Right ventricle myocardium inferior (tissue), 1 donor: ENCODE measurements at regions not wholly inside any gene's neighbourhood (a gene's known extent, or its start where the extent isn't known, plus 50 kb on each side); places are given as distances from the start of the nearest gene placed in this dataset.
A peak's percentile ranks its signal among the peaks of the same experiment; 100 is the strongest.
"Not testable (repeated sequence)": the region's sequence is repeated elsewhere in the genome, so short reads cannot be mapped to it uniquely, and the experiment has no call there.

Experiments used
- ATAC-seq: fragments of 200-7000 bp; cut with Tn5 transposase; one replicate; pipeline ENCODE4 v1.9.1; 2020; ENCODE audit warnings: mild to moderate bottlenecking, moderate library complexity
- DNase-seq: peaks from one replicate; pipeline ENCODE4 v3.0.0; 2021; ENCODE audit errors: missing footprints
- intact Hi-C: fragments of 100-400 bp; cut with DNase I; formaldehyde crosslinking; loops from one replicate; pipeline ENCODE4 v1.11.0; 2022
- donor health status: DM: no; HTN: yes; CAD: no; lungs with severe emphysema.

GRCh38 chrX:35380808-35381700 lies 417.1 kb upstream of the MAGEB16 start:
- no peak for ATAC-seq
- DNase-seq, result no peak
- intact Hi-C loops, result no loop called here

- intact Hi-C loops, DNase-seq, ATAC-seq: not testable (repeated sequence)
Observed at GRCh38 chrX:35381709-35382108, 416.4 kb upstream of the MAGEB16 start.

GRCh38 chrX:35382966-35383365 lies 415.2 kb upstream of the MAGEB16 start:
- intact Hi-C loops, result no loop called here
- ATAC-seq, result no peak
- DNase-seq, result no peak

- intact Hi-C loops, result no loop called here
- DNase-seq (no peak), ATAC-seq (no peak)
Observed at GRCh38 chrX:35392232-35392631, 405.9 kb upstream of the MAGEB16 start.

GRCh38 chrX:35406386-35406785 lies 391.8 kb upstream of the MAGEB16 start:
- intact Hi-C loops, result no loop called here
- ATAC-seq, result no peak
- DNase-seq, result no peak

GRCh38 chrX:35416782-35417181 lies 381.4 kb upstream of the MAGEB16 start:
- intact Hi-C loops, result no loop called here
- DNase-seq (no peak), ATAC-seq (no peak)

GRCh38 chrX:35432056-35432455 lies 366.1 kb upstream of the MAGEB16 start:
- ATAC-seq (no peak), DNase-seq (no peak)
- intact Hi-C loops, result no loop called here

- intact Hi-C loops, result no loop called here
- DNase-seq (no peak), ATAC-seq (no peak)
Observed at GRCh38 chrX:35439034-35439660, 359.0 kb upstream of the MAGEB16 start.

- intact Hi-C loops, result no loop called here
- ATAC-seq (no peak), DNase-seq (no peak)
Observed at GRCh38 chrX:35439692-35440091, 358.4 kb upstream of the MAGEB16 start.

GRCh38 chrX:35442421-35442820 lies 355.7 kb upstream of the MAGEB16 start:
- ATAC-seq, result no peak
- intact Hi-C loops, result no loop called here
- no peak for DNase-seq

GRCh38 chrX:35443091-35443582 lies 355.0 kb upstream of the MAGEB16 start:
- ATAC-seq, intact Hi-C loops: not testable (repeated sequence)
- peak; percentile 69 for DNase-seq

GRCh38 chrX:35444671-35445355 lies 353.3 kb upstream of the MAGEB16 start:
- no peak for DNase-seq
- ATAC-seq, result no peak
- intact Hi-C loops, result no loop called here

GRCh38 chrX:35445912-35446311 lies 352.2 kb upstream of the MAGEB16 start:
- ATAC-seq, result no peak
- DNase-seq, result no peak
- intact Hi-C loops, result no loop called here

- no peak for DNase-seq
- no peak for ATAC-seq
- intact Hi-C loops, result no loop called here
Observed at GRCh38 chrX:35456891-35457290, 341.3 kb upstream of the MAGEB16 start.

GRCh38 chrX:35458142-35458541 lies 340.0 kb upstream of the MAGEB16 start:
- intact Hi-C loops, result no loop called here
- ATAC-seq (no peak), DNase-seq (no peak)

- ATAC-seq (no peak), DNase-seq (no peak)
- intact Hi-C loops, result no loop called here
Observed at GRCh38 chrX:35461164-35461563, 337.0 kb upstream of the MAGEB16 start.

- ATAC-seq, DNase-seq, intact Hi-C loops: not testable (repeated sequence)
Observed at GRCh38 chrX:35496671-35497070, 301.5 kb upstream of the MAGEB16 start.

- ATAC-seq, DNase-seq, intact Hi-C loops: not testable (repeated sequence)
Observed at GRCh38 chrX:35497453-35497852, 300.7 kb upstream of the MAGEB16 start.

GRCh38 chrX:35499071-35499862 lies 298.9 kb upstream of the MAGEB16 start:
- intact Hi-C loops, result no loop called here
- ATAC-seq (no peak), DNase-seq (no peak)
